ENCODE measurements at regions not wholly inside any gene's neighbourhood (a gene's known extent, or its start where the extent isn't known, plus 50 kb on each side); places are given as distances from the start of the nearest gene placed in this dataset.

GRCh38 chr12:17348311-17348710 is 741.7 kb downstream of the RERGL start:
- no peak for TF ChIP-seq POLR2AphosphoS5 (IDR thresholded peaks at IDR 0.05; ENCODE audit: low read depth, low read length)
- TF ChIP-seq TAF1 (IDR thresholded peaks at IDR 0.05; ENCODE audit: borderline replicate concordance, low read depth, low read length), result no peak
- TF ChIP-seq POLR2A (IDR thresholded peaks at IDR 0.05; ENCODE audit: low read depth, low read length), result no peak
- DNase-seq (ENCODE audit: insufficient read length) (no peak), FAIRE-seq (no peak)

- TF ChIP-seq TAF1 (IDR thresholded peaks at IDR 0.05; ENCODE audit: borderline replicate concordance, low read depth, low read length), result no peak
- no peak for TF ChIP-seq POLR2AphosphoS5 (IDR thresholded peaks at IDR 0.05; ENCODE audit: low read depth, low read length)
- TF ChIP-seq POLR2A (IDR thresholded peaks at IDR 0.05; ENCODE audit: low read depth, low read length), result no peak
- FAIRE-seq, result no peak
- DNase-seq (ENCODE audit: insufficient read length), result no peak
Measured at GRCh38 chr12:17344649-17345048, 738.7 kb upstream of the LMO3 start.

- no peak for FAIRE-seq
- TF ChIP-seq TAF1 (IDR thresholded peaks at IDR 0.05; ENCODE audit: borderline replicate concordance, low read depth, low read length), result no peak
- no peak for TF ChIP-seq POLR2A (IDR thresholded peaks at IDR 0.05; ENCODE audit: low read depth, low read length)
- no peak for TF ChIP-seq POLR2AphosphoS5 (IDR thresholded peaks at IDR 0.05; ENCODE audit: low read depth, low read length)
- no peak for DNase-seq (ENCODE audit: insufficient read length)
Measured at GRCh38 chr12:17342381-17342961, 736.5 kb upstream of the LMO3 start.

- TF ChIP-seq POLR2A (IDR thresholded peaks at IDR 0.05; ENCODE audit: low read depth, low read length) (no peak), POLR2AphosphoS5 (IDR thresholded peaks at IDR 0.05; ENCODE audit: low read depth, low read length) (no peak), TAF1 (IDR thresholded peaks at IDR 0.05; ENCODE audit: borderline replicate concordance, low read depth, low read length) (no peak)
- FAIRE-seq (no peak), DNase-seq (ENCODE audit: insufficient read length) (no peak)
Measured at GRCh38 chr12:17335487-17335886, 729.5 kb upstream of the LMO3 start.

- no peak for DNase-seq (ENCODE audit: insufficient read length)
- no peak for TF ChIP-seq POLR2AphosphoS5 (IDR thresholded peaks at IDR 0.05; ENCODE audit: low read depth, low read length)
- no peak for TF ChIP-seq POLR2A (IDR thresholded peaks at IDR 0.05; ENCODE audit: low read depth, low read length)
- no peak for TF ChIP-seq TAF1 (IDR thresholded peaks at IDR 0.05; ENCODE audit: borderline replicate concordance, low read depth, low read length)
- FAIRE-seq, result no peak
Measured at GRCh38 chr12:17334784-17335183, 728.8 kb upstream of the LMO3 start.

- DNase-seq (ENCODE audit: insufficient read length) (no peak), FAIRE-seq (no peak)
- no peak for TF ChIP-seq TAF1 (IDR thresholded peaks at IDR 0.05; ENCODE audit: borderline replicate concordance, low read depth, low read length)
- no peak for TF ChIP-seq POLR2AphosphoS5 (IDR thresholded peaks at IDR 0.05; ENCODE audit: low read depth, low read length)
- no peak for TF ChIP-seq POLR2A (IDR thresholded peaks at IDR 0.05; ENCODE audit: low read depth, low read length)
Measured at GRCh38 chr12:17333287-17333686, 727.3 kb upstream of the LMO3 start.

- DNase-seq (ENCODE audit: insufficient read length), result no peak
- no peak for FAIRE-seq
- TF ChIP-seq POLR2A (IDR thresholded peaks at IDR 0.05; ENCODE audit: low read depth, low read length) (no peak), POLR2AphosphoS5 (IDR thresholded peaks at IDR 0.05; ENCODE audit: low read depth, low read length) (no peak), TAF1 (IDR thresholded peaks at IDR 0.05; ENCODE audit: borderline replicate concordance, low read depth, low read length) (no peak)
Measured at GRCh38 chr12:17326649-17327048, 720.7 kb upstream of the LMO3 start.

GRCh38 chr12:17322090-17322489 is 716.1 kb upstream of the LMO3 start:
- DNase-seq (ENCODE audit: insufficient read length) (no peak), FAIRE-seq (no peak)
- TF ChIP-seq TAF1 (IDR thresholded peaks at IDR 0.05; ENCODE audit: borderline replicate concordance, low read depth, low read length) (no peak), POLR2AphosphoS5 (IDR thresholded peaks at IDR 0.05; ENCODE audit: low read depth, low read length) (no peak), POLR2A (IDR thresholded peaks at IDR 0.05; ENCODE audit: low read depth, low read length) (no peak)

- FAIRE-seq (no peak), DNase-seq (ENCODE audit: insufficient read length) (no peak)
- TF ChIP-seq TAF1 (IDR thresholded peaks at IDR 0.05; ENCODE audit: borderline replicate concordance, low read depth, low read length) (no peak), POLR2AphosphoS5 (IDR thresholded peaks at IDR 0.05; ENCODE audit: low read depth, low read length) (no peak), POLR2A (IDR thresholded peaks at IDR 0.05; ENCODE audit: low read depth, low read length) (no peak)
Measured at GRCh38 chr12:17304503-17305347, 698.8 kb upstream of the LMO3 start.

GRCh38 chr12:17302001-17302400 is 696.0 kb upstream of the LMO3 start:
- no peak for TF ChIP-seq TAF1 (IDR thresholded peaks at IDR 0.05; ENCODE audit: borderline replicate concordance, low read depth, low read length)
- no peak for TF ChIP-seq POLR2AphosphoS5 (IDR thresholded peaks at IDR 0.05; ENCODE audit: low read depth, low read length)
- no peak for TF ChIP-seq POLR2A (IDR thresholded peaks at IDR 0.05; ENCODE audit: low read depth, low read length)
- FAIRE-seq (no peak), DNase-seq (ENCODE audit: insufficient read length) (no peak)

- FAIRE-seq, result no peak
- no peak for TF ChIP-seq POLR2AphosphoS5 (IDR thresholded peaks at IDR 0.05; ENCODE audit: low read depth, low read length)
- no peak for TF ChIP-seq POLR2A (IDR thresholded peaks at IDR 0.05; ENCODE audit: low read depth, low read length)
- no peak for TF ChIP-seq TAF1 (IDR thresholded peaks at IDR 0.05; ENCODE audit: borderline replicate concordance, low read depth, low read length)
- no peak for DNase-seq (ENCODE audit: insufficient read length)
Measured at GRCh38 chr12:17301544-17301943, 695.6 kb upstream of the LMO3 start.

GRCh38 chr12:17296882-17297281 is 690.9 kb upstream of the LMO3 start:
- DNase-seq (ENCODE audit: insufficient read length) (no peak), FAIRE-seq (no peak)
- TF ChIP-seq TAF1 (IDR thresholded peaks at IDR 0.05; ENCODE audit: borderline replicate concordance, low read depth, low read length), result no peak
- no peak for TF ChIP-seq POLR2A (IDR thresholded peaks at IDR 0.05; ENCODE audit: low read depth, low read length)
- TF ChIP-seq POLR2AphosphoS5 (IDR thresholded peaks at IDR 0.05; ENCODE audit: low read depth, low read length), result no peak

Data from GM12892 (cell line).